ENCODE measurements at regions not wholly inside any gene's neighbourhood (a gene's known extent, or its start where the extent isn't known, plus 50 kb on each side); places are given as distances from the start of the nearest gene placed in this dataset.
A peak's percentile ranks its signal among the peaks of the same experiment; 100 is the strongest.
"Not testable (repeated sequence)": the region's sequence is repeated elsewhere in the genome, so short reads cannot be mapped to it uniquely, and the experiment has no call there.

DNA sequence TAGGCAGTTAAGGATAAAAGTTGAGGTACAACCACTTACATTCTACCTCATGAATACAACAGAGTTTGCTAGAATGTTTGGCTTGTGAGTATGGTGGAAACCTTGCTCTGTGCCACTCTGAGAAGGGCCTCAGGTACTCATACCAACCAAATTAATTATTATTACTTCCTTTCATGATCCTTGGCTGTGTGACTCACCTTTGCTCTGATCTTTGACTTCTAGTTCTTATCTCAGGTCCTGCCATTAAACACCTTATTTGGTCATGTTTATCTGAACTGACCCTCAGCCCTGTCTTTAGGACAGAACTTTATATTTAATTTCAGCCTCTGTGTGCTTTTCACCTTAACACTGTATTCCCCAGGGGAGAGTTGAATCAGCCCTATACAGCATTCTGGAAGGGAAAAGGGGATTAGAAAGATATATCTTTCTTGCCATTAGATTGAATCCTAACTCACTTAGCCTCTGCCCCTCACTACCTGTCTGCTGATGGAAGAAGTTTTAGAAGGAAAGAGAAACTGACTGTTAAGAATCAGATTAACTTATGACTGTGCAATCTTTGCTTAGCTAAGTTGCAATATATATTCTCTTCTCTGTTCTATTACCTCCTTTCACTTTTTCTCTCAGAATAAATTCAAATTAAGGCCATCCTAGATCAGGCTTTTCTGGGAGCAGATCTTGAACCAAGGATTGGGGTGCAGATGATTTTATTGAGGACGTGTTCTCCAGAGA lies 260.4 kb upstream of the DPYD start:
- no peak for DNase-seq

DNA sequence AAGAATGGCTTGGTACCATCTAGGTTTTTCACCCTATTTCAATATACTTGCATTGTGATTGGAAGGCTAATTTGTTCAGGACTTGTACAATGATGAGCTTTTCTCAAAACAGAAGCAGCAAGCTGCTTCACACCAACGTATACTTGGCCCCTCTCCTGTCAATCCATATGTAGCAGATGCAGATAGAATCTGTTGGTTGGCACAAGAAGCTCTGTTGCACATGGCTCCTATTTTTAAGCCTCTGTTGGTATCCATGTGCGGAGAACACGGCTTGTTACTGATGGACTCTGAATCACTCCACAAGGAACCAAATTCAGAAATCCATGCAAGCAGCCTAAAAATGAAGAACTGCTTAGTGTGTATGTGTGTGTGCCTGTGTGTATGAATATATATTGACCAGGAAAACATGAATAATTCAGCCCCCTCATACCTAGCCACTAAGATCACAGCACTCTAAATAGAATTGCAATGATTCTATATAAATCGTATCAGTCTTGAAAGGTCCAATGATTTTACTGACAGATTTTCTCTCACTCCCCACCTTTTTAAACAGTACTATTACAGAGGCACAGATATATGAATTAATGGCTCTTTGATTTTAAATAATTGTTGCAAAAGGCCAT lies 258.4 kb upstream of the DPYD start:
- DNase-seq = no peak

DNA sequence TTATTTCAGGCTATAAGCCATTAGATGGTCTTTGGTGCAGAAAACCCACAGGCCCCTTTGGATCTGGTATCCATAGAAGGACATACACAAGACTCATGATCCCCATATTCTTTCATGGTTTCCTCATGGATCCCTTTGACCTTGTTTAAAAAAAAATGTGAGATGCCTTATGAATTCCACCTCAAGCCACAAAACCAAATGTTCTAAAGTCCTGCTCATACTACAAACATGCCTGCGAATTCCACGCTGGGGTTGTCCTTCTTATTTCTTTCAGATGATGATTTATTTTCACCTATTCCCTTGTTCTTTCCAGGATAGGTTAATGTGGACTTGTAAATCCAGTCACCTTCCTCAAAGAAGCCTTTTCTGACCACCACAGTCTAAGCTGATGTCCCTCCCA lies 256.9 kb upstream of the DPYD start:
- no peak for DNase-seq

DNA sequence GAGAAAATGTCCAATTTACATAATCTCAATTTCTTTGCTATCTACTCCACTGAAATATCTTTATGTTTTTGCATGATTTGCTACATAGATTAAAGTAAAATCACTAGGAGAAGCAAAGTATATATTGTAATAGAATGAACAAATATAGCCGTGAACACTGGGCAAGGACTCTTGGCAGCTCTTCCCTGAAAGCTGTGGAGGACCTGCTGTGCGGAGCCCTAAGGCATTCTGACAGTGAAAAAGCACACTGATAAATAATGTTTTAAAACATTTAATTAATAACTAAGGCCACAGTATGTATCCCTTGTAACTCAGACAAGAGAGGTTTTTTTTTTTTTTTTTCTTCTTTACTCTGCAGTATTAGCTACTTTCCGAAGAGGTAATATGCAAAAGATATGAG lies 256.1 kb upstream of the DPYD start:
- DNase-seq = no peak

GRCh38 chr1:98176414-98176813 lies 255.6 kb upstream of the DPYD start:
- DNase-seq = no peak

- DNase-seq = no peak
These were observed 251.7 kb upstream of the DPYD start for GRCh38 chr1:98172578-98172977.

GRCh38 chr1:98172022-98172421 lies 251.2 kb upstream of the DPYD start:
- DNase-seq = no peak

- DNase-seq = no peak
These were observed 243.7 kb upstream of the DPYD start for GRCh38 chr1:98164509-98164908.

- DNase-seq = no peak
These were observed 236.9 kb upstream of the DPYD start for GRCh38 chr1:98157524-98158313.

DNA sequence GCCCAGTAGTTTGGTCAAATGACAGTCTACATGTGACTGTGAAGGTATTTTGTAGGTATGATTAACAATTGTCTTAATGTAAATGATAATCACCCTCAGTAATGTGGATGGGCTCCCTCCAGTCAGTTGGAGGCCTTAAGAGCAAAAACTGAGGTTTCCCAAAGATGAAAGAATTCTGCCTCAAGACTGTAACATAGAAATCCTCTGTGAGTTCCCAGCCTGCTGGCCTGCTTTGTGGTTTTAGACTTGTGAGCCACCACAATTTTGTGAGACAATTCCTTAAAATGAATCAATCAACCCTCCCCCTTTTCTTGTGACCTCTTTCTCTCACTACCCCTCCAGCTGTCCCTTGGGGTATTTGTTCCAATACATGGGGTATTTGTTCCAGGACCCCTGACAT lies 226.4 kb upstream of the DPYD start:
- no peak for DNase-seq

DNA sequence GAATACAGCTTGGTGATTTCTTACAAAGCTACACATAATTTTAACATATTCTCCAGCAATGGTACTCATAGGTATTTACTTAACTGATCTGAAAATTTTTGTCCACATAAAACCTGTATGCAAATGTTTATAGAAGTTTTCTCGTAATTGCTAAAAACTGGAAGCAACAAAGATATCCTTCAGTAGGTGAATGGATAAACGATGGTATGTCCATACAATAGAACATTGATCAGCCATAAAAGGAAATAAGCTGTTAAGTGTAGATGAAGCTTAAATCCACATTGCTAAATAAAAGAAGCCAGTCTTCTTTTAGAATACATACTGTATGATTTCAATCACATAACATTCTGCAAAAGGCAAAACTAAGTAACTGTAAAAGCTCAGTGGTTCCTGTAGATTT lies 224.8 kb upstream of the DPYD start:
- no peak for DNase-seq

GRCh38 chr1:98143403-98143802 lies 222.6 kb upstream of the DPYD start:
- no peak for DNase-seq

DNA sequence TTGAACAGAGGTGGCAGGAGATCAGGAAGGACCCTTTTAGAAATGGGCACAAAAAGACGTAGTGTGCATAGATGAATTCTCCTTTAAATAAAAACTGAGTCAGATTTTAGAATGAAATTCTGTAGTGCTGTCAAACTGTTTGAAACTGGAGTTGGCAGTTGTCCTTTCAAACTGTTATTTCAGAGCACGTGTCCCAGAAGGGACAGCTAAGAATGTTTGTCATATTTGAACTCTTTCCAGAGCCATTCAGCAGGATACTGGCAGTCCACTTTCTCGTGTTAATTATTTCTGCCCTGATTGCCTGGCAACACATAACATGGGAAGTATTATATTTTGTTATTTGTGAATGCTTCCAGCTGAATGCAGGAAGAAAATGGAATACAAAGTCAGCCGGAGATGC lies 212.3 kb upstream of the DPYD start:
- no peak for DNase-seq

DNA sequence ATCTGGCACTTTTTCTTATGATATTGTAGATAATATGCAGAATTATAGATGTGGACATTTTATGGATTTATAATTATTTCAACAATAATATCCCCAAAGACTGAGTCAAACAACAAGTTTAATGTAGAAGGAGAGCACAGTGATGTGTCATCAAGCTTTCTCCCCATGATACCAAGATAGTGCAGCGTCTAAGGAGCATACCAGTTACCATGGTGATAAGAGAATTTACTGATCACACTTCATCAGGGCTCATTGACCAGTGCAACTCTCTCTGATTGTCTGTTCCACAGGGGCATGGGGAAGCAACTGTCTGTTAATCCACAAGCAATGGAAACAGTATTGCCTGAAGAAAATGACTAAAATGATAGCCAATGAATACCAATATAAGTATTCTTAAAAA lies 209.6 kb upstream of the DPYD start:
- DNase-seq = no peak

DNA sequence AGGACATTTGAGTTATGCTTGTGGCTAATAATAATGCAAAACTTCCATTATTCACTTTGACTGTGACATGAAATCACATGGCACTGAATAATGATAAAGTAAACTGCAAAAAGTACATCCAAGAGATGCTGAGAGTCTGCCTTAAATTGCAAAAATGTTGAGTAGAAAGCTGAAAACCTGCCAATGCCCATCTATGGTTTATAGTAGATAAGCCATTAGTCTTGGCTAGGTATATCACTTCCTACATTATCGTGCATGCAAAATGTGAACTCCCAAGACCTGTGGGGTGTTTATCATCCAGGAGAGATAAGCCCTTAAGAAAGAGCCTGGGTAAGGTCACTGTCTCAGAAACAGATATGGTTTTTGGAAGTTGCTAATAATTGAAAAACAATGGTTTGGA lies 208.7 kb upstream of the DPYD start:
- no peak for DNase-seq

DNA sequence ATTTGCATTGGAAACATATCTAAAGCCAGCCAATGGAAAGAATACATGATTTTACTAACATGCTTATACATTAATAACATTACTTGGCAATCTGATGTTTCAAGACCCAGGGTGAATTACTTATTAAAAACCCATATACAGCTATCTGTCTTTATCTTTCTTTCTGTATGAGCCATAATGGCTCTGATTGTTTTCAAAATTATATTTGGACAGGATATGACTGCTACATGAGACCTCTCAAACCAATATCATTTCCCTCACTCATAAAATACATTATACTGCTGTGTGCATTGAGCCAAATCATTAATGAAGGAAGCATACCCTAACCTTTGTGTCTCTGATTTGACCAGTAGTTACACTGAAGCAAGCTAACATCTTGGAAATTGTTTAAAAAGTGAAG lies 205.9 kb upstream of the DPYD start:
- DNase-seq = no peak

DNA sequence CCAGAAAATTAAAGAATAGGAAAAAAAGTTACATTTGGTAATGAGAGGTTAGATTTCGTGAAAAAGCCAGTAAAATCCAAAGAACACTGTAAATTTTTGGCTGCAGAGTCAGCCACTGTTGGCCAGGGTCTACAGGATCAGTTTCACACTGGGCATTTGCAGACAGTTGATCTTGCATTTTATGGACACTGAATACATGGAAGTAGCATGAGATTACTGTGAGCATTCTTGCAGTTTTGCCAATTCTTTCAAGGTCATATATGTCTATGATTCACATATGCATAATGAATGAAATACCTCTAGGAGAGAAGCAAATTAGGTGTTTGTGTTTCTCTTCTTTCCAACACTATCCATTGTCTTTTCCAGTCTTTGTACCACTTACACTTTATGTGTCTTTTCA lies 200.8 kb upstream of the DPYD start:
- DNase-seq = no peak

- peak; percentile 4 for DNase-seq
These were observed 199.0 kb upstream of the DPYD start for GRCh38 chr1:98119796-98120195.

GRCh38 chr1:98113811-98114210 lies 193.0 kb upstream of the DPYD start:
- DNase-seq = no peak

DNA sequence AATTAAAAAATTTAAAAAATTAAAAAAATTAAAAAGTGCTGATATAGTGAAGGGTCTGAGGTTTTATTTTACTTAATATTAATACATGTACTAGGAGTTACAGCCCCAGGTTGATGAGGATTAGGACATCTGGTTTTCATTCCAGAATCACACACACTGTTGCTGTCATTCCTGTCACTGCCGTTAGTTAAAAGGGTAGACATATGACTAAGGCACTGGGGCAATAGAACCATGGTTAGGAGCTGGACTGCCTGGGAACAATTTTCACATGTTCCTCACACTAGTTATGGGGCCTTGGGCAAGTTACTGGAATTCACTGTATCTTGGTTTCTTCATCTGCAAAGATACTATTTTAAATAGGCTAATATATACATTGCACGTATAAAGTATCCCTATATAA lies 191.8 kb upstream of the DPYD start:
- no peak for DNase-seq

- no peak for DNase-seq
These were observed 189.8 kb upstream of the DPYD start for GRCh38 chr1:98110674-98111073.

DNA sequence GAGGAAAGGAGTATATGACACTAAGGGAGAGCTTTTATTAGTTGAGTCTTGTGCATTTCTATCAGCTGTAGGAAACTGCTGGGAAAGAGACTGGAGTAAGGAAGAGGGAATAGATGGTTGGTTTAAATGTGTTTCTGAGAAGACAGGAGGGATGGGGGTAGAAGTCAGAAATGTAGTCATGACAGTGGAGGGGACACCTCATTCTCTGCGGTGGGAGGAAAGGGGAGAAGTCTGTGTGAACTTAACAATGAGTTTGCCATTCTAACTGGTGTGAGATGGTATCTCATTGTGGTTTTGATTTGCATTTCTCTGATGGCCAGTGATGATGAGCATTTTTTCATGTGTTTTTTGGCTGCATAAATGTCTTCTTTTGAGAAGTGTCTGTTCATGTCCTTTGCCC lies 187.5 kb upstream of the DPYD start:
- DNase-seq = not testable (repeated sequence)

DNA sequence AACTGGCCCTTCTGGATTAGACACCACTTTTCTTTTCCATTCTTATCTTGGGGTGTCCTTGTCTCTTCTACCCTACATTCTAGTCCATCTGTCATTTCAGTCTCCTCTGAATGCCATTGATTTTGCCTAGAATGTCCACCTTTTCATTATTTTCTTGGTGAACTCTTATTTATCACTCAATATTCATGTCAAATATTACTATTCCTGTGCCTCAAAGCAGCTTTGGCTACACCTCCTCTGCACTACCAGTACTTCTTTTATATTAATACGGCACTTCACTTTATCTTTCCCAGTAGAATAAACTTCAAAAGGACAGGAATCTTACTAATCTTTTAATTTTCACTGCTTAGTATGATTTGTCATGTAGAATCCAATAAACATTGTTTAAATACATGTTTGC lies 186.4 kb upstream of the DPYD start:
- DNase-seq = no peak

- no peak for DNase-seq
These were observed 183.5 kb upstream of the DPYD start for GRCh38 chr1:98104289-98104688.

All from NCI-H748 treated with DMSO at 0.1 percent for 48 hours (cell line).